Ovary (tissue), 7 donors: ENCODE measurements at regions not wholly inside any gene's neighbourhood (a gene's known extent, or its start where the extent isn't known, plus 50 kb on each side); places are given as distances from the start of the nearest gene placed in this dataset.

Experiments
- DNase-seq, 5 donors: peaks; one replicate each; pipeline ENCODE4 v3.0.0-alpha.2; 2019 to 2020
- H3K27ac ChIP-seq, 2 donors: fragments of 200-600 bp; one replicate each; pipeline versions ENCODE4 v1.5.1 to v1.8.0; 2019 to 2022
- H3K27me3 ChIP-seq: fragments of 200-600 bp; one replicate; pipeline ENCODE4 v1.8.0; 2022
- H3K36me3 ChIP-seq: fragments of 200-600 bp; sonication (generic); one replicate; pipeline ENCODE4 v1.5.1; 2019
- H3K4me1 ChIP-seq: one replicate; pipeline ENCODE4 v1.8.1; 2013; ENCODE audit warnings: mild to moderate bottlenecking, moderate library complexity; ENCODE audit not compliant: insufficient read depth
- H3K4me3 ChIP-seq: fragments of 200-600 bp; sonication (generic); one replicate; pipeline ENCODE4 v1.5.1; 2017
- H3K9me3 ChIP-seq, 2 donors: fragments of 200-600 bp in 1 of 2; sonication (generic) in 1 of 2; one replicate each; pipeline versions ENCODE4 v1.5.1 to v1.8.1; 2013 to 2019; ENCODE audit warnings: mild to moderate bottlenecking in 1 of 2, moderate library complexity in 1 of 2
- CTCF ChIP-seq, 3 donors: fragments of 450-650 bp in 2 of 3; fragments of 200-600 bp in 1 of 3; IDR thresholded peaks; one replicate each; pipeline versions ENCODE4 v1.5.1 to v1.8.0; 2016 to 2022; ENCODE audit warnings: antibody characterized with exemption in 3 of 3, mild to moderate bottlenecking in 1 of 3
- EP300 ChIP-seq: sonication (generic); formaldehyde crosslinking; IDR thresholded peaks from one replicate; pipeline ENCODE4 v1.6.1; 2017; ENCODE audit warnings: antibody characterized with exemption
- POLR2A ChIP-seq: fragments of 450-650 bp; IDR thresholded peaks from one replicate; pipeline ENCODE4 v1.6.1; 2017; ENCODE audit warnings: antibody characterized with exemption, mild to moderate bottlenecking, moderate library complexity
- WGBS, 3 donors: extraction: QIAGEN DNeasy Blood & Tissue Kit in 1 of 3; methylation state at CpG; one replicate each; pipeline versions ENCODE4 v1.1.5 to v1.1.7; 2013 to 2017; 5-methylcytosine and 5-hydroxymethylcytosine counted together
- intact Hi-C, 4 donors: fragments of 100-400 bp; cut with DNase I; formaldehyde crosslinking; loops; one replicate each; pipeline versions ENCODE4 v1.11.0 to v1.15.1; 2022 to 2023
- donor health status: DM: no; HTN: no; CAD: no; lungs with moderate emphysema.
- donor health status: DM: no; HTN: no; CAD: no.
- donor health status: Bipolar disorder and iron deficiency.
- donor health status: DM: no; HTN: no; CAD: no.
- donor health status: DM: yes; HTN: yes; CAD: no.

- H3K4me1 ChIP-seq: no peaks in the 10 kb centered on the region
- no peaks in the 10 kb centered on the region for H3K36me3 ChIP-seq
- no peak overlapping the region for H3K4me3 ChIP-seq
- H3K27me3 ChIP-seq: no peaks in the 10 kb centered on the region
- no peaks in the 10 kb centered on the region for H3K9me3 ChIP-seq
- no peak for DNase-seq
- intact Hi-C loops: no loop called here
- no peak overlapping the region for H3K27ac ChIP-seq
- WGBS, 3 donors: 89 to 94% (median 91%) methylated on average over 3 of the region's 3 CpGs
- TF ChIP-seq CTCF (IDR thresholded peaks at IDR 0.05): no peak
- TF ChIP-seq EP300: no peak
- no peak for TF ChIP-seq POLR2A
Measured at GRCh38 chr13:111847964-111848363, 219.0 kb upstream of the SOX1 start.

DNA sequence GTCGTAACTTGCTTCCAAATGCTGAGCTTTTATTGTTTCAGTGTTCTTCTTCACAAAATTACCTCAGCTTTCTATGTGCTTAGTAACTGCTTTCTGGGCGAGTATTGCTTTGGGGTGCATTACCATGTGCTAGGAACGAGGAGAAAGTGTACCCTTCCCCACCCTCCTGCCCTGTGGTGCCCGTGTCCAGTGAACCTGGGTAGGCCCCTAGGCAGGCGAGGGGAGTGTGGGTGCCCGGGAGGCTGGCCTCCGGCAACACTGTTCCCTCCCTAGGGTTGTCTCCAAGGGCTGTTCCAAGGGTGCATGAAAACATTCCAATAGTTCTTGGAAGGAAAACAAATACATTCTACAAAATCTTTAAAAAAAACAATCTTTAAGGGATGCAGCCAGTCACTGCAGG, 216.5 kb upstream of the SOX1 start:
- H3K4me3 ChIP-seq: no peak overlapping the region
- DNase-seq: no peak
- WGBS, 3 donors: 33 to 37% (median 34%) methylated on average over 7 of the region's 7 CpGs
- H3K36me3 ChIP-seq: no peaks in the 10 kb centered on the region
- intact Hi-C loops: no loop called here
- H3K27ac ChIP-seq: no peak overlapping the region
- H3K27me3 ChIP-seq: no peaks in the 10 kb centered on the region
- H3K4me1 ChIP-seq: no peaks in the 10 kb centered on the region
- TF ChIP-seq CTCF (IDR thresholded peaks at IDR 0.05): no peak
- TF ChIP-seq EP300: no peak
- TF ChIP-seq POLR2A: no peak
- no peaks in the 10 kb centered on the region for H3K9me3 ChIP-seq

- no peaks in the 10 kb centered on the region for H3K27me3 ChIP-seq
- no peaks in the 10 kb centered on the region for H3K9me3 ChIP-seq
- intact Hi-C loops: no loop called here
- no peak overlapping the region for H3K4me3 ChIP-seq
- no peak for TF ChIP-seq POLR2A
- TF ChIP-seq EP300: no peak
- no peak for TF ChIP-seq CTCF (IDR thresholded peaks at IDR 0.05)
- H3K4me1 ChIP-seq: no peaks in the 10 kb centered on the region
- WGBS, 3 donors: 65 to 83% (median 67%) methylated on average over 5 of the region's 5 CpGs
- H3K36me3 ChIP-seq: no peaks in the 10 kb centered on the region
- DNase-seq: no peak
- no peak overlapping the region for H3K27ac ChIP-seq
Measured at GRCh38 chr13:111850976-111851375, 216.0 kb upstream of the SOX1 start.

GRCh38 chr13:111852725-111853518, 214.0 kb upstream of the SOX1 start:
- TF ChIP-seq CTCF (IDR thresholded peaks at IDR 0.05) (no peak), EP300 (no peak), POLR2A (no peak)
- WGBS, 3 donors: 37 to 61% (median 47%) methylated on average over 23 of the region's 23 CpGs
- no peaks in the 10 kb centered on the region for H3K9me3 ChIP-seq
- no peak for DNase-seq
- no peaks in the 10 kb centered on the region for H3K4me1 ChIP-seq
- intact Hi-C loops: no loop called here
- no peaks in the 10 kb centered on the region for H3K36me3 ChIP-seq
- H3K27ac ChIP-seq: no peak overlapping the region
- no peaks in the 10 kb centered on the region for H3K27me3 ChIP-seq
- H3K4me3 ChIP-seq: no peak overlapping the region
